ENCODE measurements at regions not wholly inside any gene's neighbourhood (a gene's known extent, or its start where the extent isn't known, plus 50 kb on each side); places are given as distances from the start of the nearest gene placed in this dataset.

DNA sequence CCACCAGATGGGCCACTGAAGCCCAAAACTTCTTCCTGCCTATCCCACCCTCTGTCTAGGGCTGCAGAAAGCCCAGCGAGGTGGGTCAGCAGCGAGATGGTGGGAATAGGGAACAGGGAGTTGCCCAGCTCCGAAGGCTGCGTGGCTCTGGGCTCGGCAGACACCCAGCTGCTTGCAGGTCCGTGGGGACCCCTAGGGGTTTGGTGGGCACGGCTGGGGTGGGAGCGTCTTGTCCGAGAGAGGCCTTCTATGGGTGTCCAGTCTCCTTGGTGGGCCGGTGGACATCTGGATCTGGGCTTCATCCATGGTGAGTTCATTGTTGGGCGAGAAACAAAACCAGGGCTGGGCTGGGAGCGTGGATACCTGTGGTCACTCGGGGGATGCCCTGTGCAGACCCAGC, 1211.0 kb downstream of the BRD1 start:
- WGBS (ENCODE audit: insufficient coverage) = 89% methylated on average over 13 of the region's 13 CpGs
- Histone ChIP-seq H3K4me1 (ENCODE audit: control insufficient read depth, insufficient read depth, low read length) (no peaks in the 10 kb centered on the region), H3K4me3 (ENCODE audit: low read length) (no peak overlapping the region), H3K27ac (ENCODE audit: low read length) (no peak overlapping the region), H3K27me3 (ENCODE audit: control insufficient read depth, insufficient read depth, low read length) (no peaks in the 10 kb centered on the region), H3K36me3 (ENCODE audit: control insufficient read depth, insufficient read depth, low read length) (no peaks in the 10 kb centered on the region), H3K9me3 (ENCODE audit: control insufficient read depth, insufficient read depth, low read length) (no peaks in the 10 kb centered on the region)
- ATAC-seq (no peak), DNase-seq (no peak)
- H3K36me3 Mint-ChIP-seq = no peaks in the 10 kb centered on the region
- no peak overlapping the region for H3K4me3 Mint-ChIP-seq
- no peak overlapping the region for H3K27ac Mint-ChIP-seq
- TF ChIP-seq, protein P1, sequence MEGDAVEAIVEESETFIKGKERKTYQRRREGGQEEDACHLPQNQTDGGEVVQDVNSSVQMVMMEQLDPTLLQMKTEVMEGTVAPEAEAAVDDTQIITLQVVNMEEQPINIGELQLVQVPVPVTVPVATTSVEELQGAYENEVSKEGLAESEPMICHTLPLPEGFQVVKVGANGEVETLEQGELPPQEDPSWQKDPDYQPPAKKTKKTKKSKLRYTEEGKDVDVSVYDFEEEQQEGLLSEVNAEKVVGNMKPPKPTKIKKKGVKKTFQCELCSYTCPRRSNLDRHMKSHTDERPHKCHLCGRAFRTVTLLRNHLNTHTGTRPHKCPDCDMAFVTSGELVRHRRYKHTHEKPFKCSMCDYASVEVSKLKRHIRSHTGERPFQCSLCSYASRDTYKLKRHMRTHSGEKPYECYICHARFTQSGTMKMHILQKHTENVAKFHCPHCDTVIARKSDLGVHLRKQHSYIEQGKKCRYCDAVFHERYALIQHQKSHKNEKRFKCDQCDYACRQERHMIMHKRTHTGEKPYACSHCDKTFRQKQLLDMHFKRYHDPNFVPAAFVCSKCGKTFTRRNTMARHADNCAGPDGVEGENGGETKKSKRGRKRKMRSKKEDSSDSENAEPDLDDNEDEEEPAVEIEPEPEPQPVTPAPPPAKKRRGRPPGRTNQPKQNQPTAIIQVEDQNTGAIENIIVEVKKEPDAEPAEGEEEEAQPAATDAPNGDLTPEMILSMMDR (IDR thresholded peaks at IDR 0.05) = no peak
- no peaks in the 10 kb centered on the region for H3K9me3 Mint-ChIP-seq
- H3K27me3 Mint-ChIP-seq (ENCODE audit: low read depth in 2 of 2) = no peaks in the 10 kb centered on the region
- no peaks in the 10 kb centered on the region for H3K4me1 Mint-ChIP-seq
- intact Hi-C loops (cut with micrococcal nuclease) = no loop called here

- ATAC-seq (no peak), DNase-seq (no peak)
- Mint-ChIP-seq H3K36me3 (no peaks in the 10 kb centered on the region), H3K27ac (no peak overlapping the region), H3K27me3 (ENCODE audit: low read depth in 2 of 2) (no peaks in the 10 kb centered on the region), H3K4me3 (no peak overlapping the region), H3K9me3 (no peaks in the 10 kb centered on the region), H3K4me1 (no peaks in the 10 kb centered on the region)
- TF ChIP-seq, protein P1 (IDR thresholded peaks at IDR 0.05) = no peak
- 84% methylated on average over 22 of the region's 22 CpGs for WGBS (ENCODE audit: insufficient coverage)
- intact Hi-C loops (cut with micrococcal nuclease) = no loop called here
- H3K27me3 ChIP-seq (ENCODE audit: control insufficient read depth, insufficient read depth, low read length) = no peaks in the 10 kb centered on the region
- no peak overlapping the region for H3K27ac ChIP-seq (ENCODE audit: low read length)
- no peaks in the 10 kb centered on the region for H3K9me3 ChIP-seq (ENCODE audit: control insufficient read depth, insufficient read depth, low read length)
- no peaks in the 10 kb centered on the region for H3K36me3 ChIP-seq (ENCODE audit: control insufficient read depth, insufficient read depth, low read length)
- H3K4me3 ChIP-seq (ENCODE audit: low read length) = no peak overlapping the region
- no peaks in the 10 kb centered on the region for H3K4me1 ChIP-seq (ENCODE audit: control insufficient read depth, insufficient read depth, low read length)
Observed at GRCh38 chr22:48615171-48616008, 1212.3 kb downstream of the BRD1 start.

GRCh38 chr22:48613566-48614200, 1214.0 kb downstream of the BRD1 start:
- no peak overlapping the region for H3K27ac Mint-ChIP-seq
- no peaks in the 10 kb centered on the region for H3K36me3 Mint-ChIP-seq
- H3K4me1 Mint-ChIP-seq = no peaks in the 10 kb centered on the region
- no peak overlapping the region for H3K4me3 Mint-ChIP-seq
- no peaks in the 10 kb centered on the region for H3K9me3 ChIP-seq (ENCODE audit: control insufficient read depth, insufficient read depth, low read length)
- no peaks in the 10 kb centered on the region for H3K4me1 ChIP-seq (ENCODE audit: control insufficient read depth, insufficient read depth, low read length)
- WGBS (ENCODE audit: insufficient coverage) = 91% methylated on average over 32 of the region's 32 CpGs
- TF ChIP-seq, protein P1 (IDR thresholded peaks at IDR 0.05) = no peak
- H3K27me3 Mint-ChIP-seq (ENCODE audit: low read depth in 2 of 2) = no peaks in the 10 kb centered on the region
- H3K27me3 ChIP-seq (ENCODE audit: control insufficient read depth, insufficient read depth, low read length) = no peaks in the 10 kb centered on the region
- ATAC-seq = no peak
- H3K4me3 ChIP-seq (ENCODE audit: low read length) = no peak overlapping the region
- DNase-seq = no peak
- H3K27ac ChIP-seq (ENCODE audit: low read length) = no peak overlapping the region
- no peaks in the 10 kb centered on the region for H3K36me3 ChIP-seq (ENCODE audit: control insufficient read depth, insufficient read depth, low read length)
- H3K9me3 Mint-ChIP-seq = no peaks in the 10 kb centered on the region
- intact Hi-C loops (cut with micrococcal nuclease) = no loop called here
